22Rv1 (cell line): ENCODE measurements at regions not wholly inside any gene's neighbourhood (a gene's known extent, or its start where the extent isn't known, plus 50 kb on each side); places are given as distances from the start of the nearest gene placed in this dataset.

Source experiments
- ZFX ChIP-seq: fragments of 450-650 bp; IDR thresholded peaks from 2 replicates; pipeline ENCODE4 v1.6.1; 2017; ENCODE audit warnings: antibody characterized with exemption, borderline replicate concordance
- TF ChIP-seq, protein P1 (sequence below): fragments of 450-650 bp; IDR thresholded peaks from 2 replicates; pipeline ENCODE4 v1.5.1; 2017; ENCODE audit warnings: mild to moderate bottlenecking

DNA sequence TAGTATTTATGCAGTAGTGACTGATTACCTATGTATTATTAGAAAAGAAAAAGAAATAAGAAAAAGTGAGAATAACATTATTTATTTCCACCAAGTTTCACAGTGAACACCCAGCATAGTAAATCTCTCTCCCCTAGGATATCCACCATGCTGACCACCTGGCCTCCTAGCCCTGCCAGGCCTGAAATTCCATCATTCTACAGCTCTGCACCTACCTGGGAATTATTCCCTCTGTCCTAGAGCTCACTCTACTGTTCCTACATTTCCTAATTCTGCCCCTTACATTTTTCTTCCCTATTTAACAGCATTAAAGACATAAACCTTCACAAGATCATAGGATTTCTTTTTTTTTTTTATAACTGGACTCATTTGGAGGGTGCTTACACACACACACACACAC is 525.3 kb upstream of the PPP2R3A start:
- TF ChIP-seq, protein P1, sequence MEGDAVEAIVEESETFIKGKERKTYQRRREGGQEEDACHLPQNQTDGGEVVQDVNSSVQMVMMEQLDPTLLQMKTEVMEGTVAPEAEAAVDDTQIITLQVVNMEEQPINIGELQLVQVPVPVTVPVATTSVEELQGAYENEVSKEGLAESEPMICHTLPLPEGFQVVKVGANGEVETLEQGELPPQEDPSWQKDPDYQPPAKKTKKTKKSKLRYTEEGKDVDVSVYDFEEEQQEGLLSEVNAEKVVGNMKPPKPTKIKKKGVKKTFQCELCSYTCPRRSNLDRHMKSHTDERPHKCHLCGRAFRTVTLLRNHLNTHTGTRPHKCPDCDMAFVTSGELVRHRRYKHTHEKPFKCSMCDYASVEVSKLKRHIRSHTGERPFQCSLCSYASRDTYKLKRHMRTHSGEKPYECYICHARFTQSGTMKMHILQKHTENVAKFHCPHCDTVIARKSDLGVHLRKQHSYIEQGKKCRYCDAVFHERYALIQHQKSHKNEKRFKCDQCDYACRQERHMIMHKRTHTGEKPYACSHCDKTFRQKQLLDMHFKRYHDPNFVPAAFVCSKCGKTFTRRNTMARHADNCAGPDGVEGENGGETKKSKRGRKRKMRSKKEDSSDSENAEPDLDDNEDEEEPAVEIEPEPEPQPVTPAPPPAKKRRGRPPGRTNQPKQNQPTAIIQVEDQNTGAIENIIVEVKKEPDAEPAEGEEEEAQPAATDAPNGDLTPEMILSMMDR = no peak
- no peak for TF ChIP-seq ZFX
